Stimulated activated CD4-positive, alpha-beta T cell treated with anti-CD3 and anti-CD28 coated beads, Interleukin-1b, Interleukin-23, amount 100 ng/mL, for 1 hour (primary cell): ENCODE measurements at regions not wholly inside any gene's neighbourhood (a gene's known extent, or its start where the extent isn't known, plus 50 kb on each side); places are given as distances from the start of the nearest gene placed in this dataset.

Source experiments
- DNase-seq, 2 donors: peaks; one replicate each; pipeline ENCODE4 v3.0.0-alpha.2; 2020; ENCODE audit warnings: low read depth in 2 of 2

- DNase-seq, result no peak
Measured at GRCh38 chr15:47565949-47566348, 151.4 kb upstream of the SEMA6D start.

GRCh38 chr15:47566610-47567009 is 150.7 kb upstream of the SEMA6D start:
- no peak for DNase-seq

- DNase-seq, result no peak
Measured at GRCh38 chr15:47568030-47568429, 149.3 kb upstream of the SEMA6D start.

- no peak for DNase-seq
Measured at GRCh38 chr15:47570044-47570443, 147.3 kb upstream of the SEMA6D start.

- no peak for DNase-seq
Measured at GRCh38 chr15:47570451-47570850, 146.9 kb upstream of the SEMA6D start.

- no peak for DNase-seq
Measured at GRCh38 chr15:47570881-47571640, 146.2 kb upstream of the SEMA6D start.

- no peak for DNase-seq
Measured at GRCh38 chr15:47573673-47574072, 143.6 kb upstream of the SEMA6D start.

- DNase-seq, result no peak
Measured at GRCh38 chr15:47577000-47577399, 140.3 kb upstream of the SEMA6D start.

GRCh38 chr15:47577461-47577860 is 139.8 kb upstream of the SEMA6D start:
- DNase-seq, result no peak

GRCh38 chr15:47582233-47582632 is 135.1 kb upstream of the SEMA6D start:
- DNase-seq, result no peak

GRCh38 chr15:47584316-47584715 is 133.0 kb upstream of the SEMA6D start:
- no peak for DNase-seq

- no peak for DNase-seq
Measured at GRCh38 chr15:47586653-47587224, 130.6 kb upstream of the SEMA6D start.

- DNase-seq, result no peak
Measured at GRCh38 chr15:47587940-47588802, 129.1 kb upstream of the SEMA6D start.

- DNase-seq, result no peak
Measured at GRCh38 chr15:47588958-47589357, 128.3 kb upstream of the SEMA6D start.

- no peak for DNase-seq
Measured at GRCh38 chr15:47598996-47599395, 118.3 kb upstream of the SEMA6D start.

- DNase-seq, result no peak
Measured at GRCh38 chr15:47599806-47600205, 117.5 kb upstream of the SEMA6D start.

- no peak for DNase-seq
Measured at GRCh38 chr15:47602121-47602520, 115.2 kb upstream of the SEMA6D start.

GRCh38 chr15:47603026-47603425 is 114.3 kb upstream of the SEMA6D start:
- DNase-seq, result no peak

GRCh38 chr15:47607695-47608094 is 109.6 kb upstream of the SEMA6D start:
- DNase-seq, result no peak

GRCh38 chr15:47609693-47610092 is 107.6 kb upstream of the SEMA6D start:
- DNase-seq, result no peak

GRCh38 chr15:47610736-47611135 is 106.6 kb upstream of the SEMA6D start:
- no peak for DNase-seq

- DNase-seq, result no peak
Measured at GRCh38 chr15:47614360-47615011, 102.8 kb upstream of the SEMA6D start.
